Neural progenitor cell (in vitro differentiated cells): ENCODE measurements at regions not wholly inside any gene's neighbourhood (a gene's known extent, or its start where the extent isn't known, plus 50 kb on each side); places are given as distances from the start of the nearest gene placed in this dataset.

ENCODE experiments used
- CTCF ChIP-seq: fragments of 200-600 bp; sonication (generic); IDR thresholded peaks from 2 replicates; pipeline ENCODE4 v1.5.1; 2017; ENCODE audit warnings: antibody characterized with exemption, mild to moderate bottlenecking
- EZH2 ChIP-seq: fragments of 200-600 bp; sonication (generic); IDR thresholded peaks from 2 replicates; pipeline ENCODE4 v1.6.1; 2017; ENCODE audit warnings: antibody characterized with exemption, mild to moderate bottlenecking, moderate library complexity

GRCh38 chr13:109344552-109345157 lies 441.7 kb downstream of the IRS2 start:
- no peak for TF ChIP-seq CTCF
- TF ChIP-seq EZH2 = no peak
